Dendritic cell treated with granulocyte-macrophage colony-stimulating factor and Interleukin-4, amounts not matched to agents 40 ng/mL and 50 ng/mL, for 4 days (primary cell): ENCODE measurements at regions not wholly inside any gene's neighbourhood (a gene's known extent, or its start where the extent isn't known, plus 50 kb on each side); places are given as distances from the start of the nearest gene placed in this dataset.

Experiments used
- H3K27ac Mint-ChIP-seq: one replicate; pipeline ENCODE4 v1.8.0; 2022; ENCODE audit warnings: mild to moderate bottlenecking, mixed read lengths
- H3K27me3 Mint-ChIP-seq: one replicate; pipeline ENCODE4 v1.8.0; 2022; ENCODE audit warnings: mild to moderate bottlenecking, mixed read lengths
- H3K36me3 Mint-ChIP-seq: one replicate; pipeline ENCODE4 v1.8.0; 2022; ENCODE audit warnings: low read depth, mixed read lengths
- H3K4me1 Mint-ChIP-seq: one replicate; pipeline ENCODE4 v1.8.0; 2022; ENCODE audit warnings: low read depth, mixed read lengths
- H3K4me3 Mint-ChIP-seq: one replicate; pipeline ENCODE4 v1.8.0; 2022; ENCODE audit warnings: mild to moderate bottlenecking, moderate library complexity, mixed read lengths
- H3K9me3 Mint-ChIP-seq: one replicate; pipeline ENCODE4 v1.8.0; 2022; ENCODE audit warnings: mixed read lengths
- intact Hi-C: fragments of 100-400 bp; cut with micrococcal nuclease; formaldehyde crosslinking; loops from one replicate; pipeline ENCODE4 v1.15.0; 2022

GRCh38 chr6:154908723-154909122 lies 86.4 kb upstream of the TIAM2 start:
- Mint-ChIP-seq H3K27ac (no peak overlapping the region), H3K36me3 (peaks cover 9% of the 10 kb centered on the region), H3K4me1 (no peaks in the 10 kb centered on the region), H3K9me3 (no peaks in the 10 kb centered on the region), H3K27me3 (no peaks in the 10 kb centered on the region), H3K4me3 (no peak overlapping the region)
- intact Hi-C loops: no loop called here

- Mint-ChIP-seq H3K27me3 (no peaks in the 10 kb centered on the region), H3K27ac (no peak overlapping the region), H3K9me3 (no peaks in the 10 kb centered on the region), H3K36me3 (peaks cover 8% of the 10 kb centered on the region), H3K4me3 (no peak overlapping the region), H3K4me1 (no peaks in the 10 kb centered on the region)
- intact Hi-C loops: no loop called here
These were observed 85.8 kb upstream of the TIAM2 start for GRCh38 chr6:154909311-154909710.

- no peaks in the 10 kb centered on the region for H3K27me3 Mint-ChIP-seq
These were observed 85.3 kb upstream of the TIAM2 start for GRCh38 chr6:154909821-154910220.

GRCh38 chr6:154914288-154914687 lies 80.8 kb upstream of the TIAM2 start:
- intact Hi-C loops: no loop called here
- H3K27ac Mint-ChIP-seq: no peak overlapping the region
- H3K9me3 Mint-ChIP-seq: no peaks in the 10 kb centered on the region
- H3K36me3 Mint-ChIP-seq: peaks cover 5% of the 10 kb centered on the region
- peaks cover 5% of the 10 kb centered on the region for H3K4me1 Mint-ChIP-seq
- H3K27me3 Mint-ChIP-seq: no peaks in the 10 kb centered on the region
- H3K4me3 Mint-ChIP-seq: no peak overlapping the region

More at GRCh38 chr6:154909821-154910220, 85.3 kb upstream of the TIAM2 start:
- H3K9me3 Mint-ChIP-seq: no peaks in the 10 kb centered on the region
- H3K36me3 Mint-ChIP-seq: peaks cover 8% of the 10 kb centered on the region
- H3K4me3 Mint-ChIP-seq: no peak overlapping the region
- H3K4me1 Mint-ChIP-seq: no peaks in the 10 kb centered on the region
- intact Hi-C loops: no loop called here
- no peak overlapping the region for H3K27ac Mint-ChIP-seq

GRCh38 chr6:154916857-154917256 lies 78.3 kb upstream of the TIAM2 start:
- Mint-ChIP-seq H3K27ac (no peak overlapping the region), H3K36me3 (no peaks in the 10 kb centered on the region), H3K4me1 (peaks cover 12% of the 10 kb centered on the region), H3K9me3 (no peaks in the 10 kb centered on the region), H3K27me3 (no peaks in the 10 kb centered on the region), H3K4me3 (no peak overlapping the region)
- intact Hi-C loops: no loop called here

- Mint-ChIP-seq H3K27ac (no peak overlapping the region), H3K9me3 (no peaks in the 10 kb centered on the region), H3K27me3 (no peaks in the 10 kb centered on the region), H3K4me1 (peaks cover 13% of the 10 kb centered on the region), H3K36me3 (no peaks in the 10 kb centered on the region), H3K4me3 (no peak overlapping the region)
- intact Hi-C loops: no loop called here
These were observed 77.2 kb upstream of the TIAM2 start for GRCh38 chr6:154917941-154918340.

GRCh38 chr6:154919806-154920205 lies 75.3 kb upstream of the TIAM2 start:
- Mint-ChIP-seq H3K27me3 (no peaks in the 10 kb centered on the region), H3K27ac (no peak overlapping the region)

GRCh38 chr6:154920495-154921200 lies 74.5 kb upstream of the TIAM2 start:
- Mint-ChIP-seq H3K4me3 (no peak overlapping the region), H3K27me3 (no peaks in the 10 kb centered on the region), H3K27ac (no peak overlapping the region), H3K9me3 (no peaks in the 10 kb centered on the region), H3K36me3 (no peaks in the 10 kb centered on the region), H3K4me1 (peaks cover 13% of the 10 kb centered on the region)
- intact Hi-C loops: no loop called here

More at GRCh38 chr6:154919806-154920205, 75.3 kb upstream of the TIAM2 start:
- H3K9me3 Mint-ChIP-seq: no peaks in the 10 kb centered on the region
- intact Hi-C loops: no loop called here
- peaks cover 13% of the 10 kb centered on the region for H3K4me1 Mint-ChIP-seq
- no peaks in the 10 kb centered on the region for H3K36me3 Mint-ChIP-seq
- no peak overlapping the region for H3K4me3 Mint-ChIP-seq

GRCh38 chr6:154921482-154921881 lies 73.6 kb upstream of the TIAM2 start:
- intact Hi-C loops: no loop called here
- H3K36me3 Mint-ChIP-seq: no peaks in the 10 kb centered on the region
- no peaks in the 10 kb centered on the region for H3K9me3 Mint-ChIP-seq
- H3K4me3 Mint-ChIP-seq: no peak overlapping the region
- H3K27me3 Mint-ChIP-seq: no peaks in the 10 kb centered on the region
- no peak overlapping the region for H3K27ac Mint-ChIP-seq
- peaks cover 12% of the 10 kb centered on the region for H3K4me1 Mint-ChIP-seq

GRCh38 chr6:154923199-154923869 lies 71.8 kb upstream of the TIAM2 start:
- H3K36me3 Mint-ChIP-seq: no peaks in the 10 kb centered on the region
- H3K27me3 Mint-ChIP-seq: no peaks in the 10 kb centered on the region
- no peaks in the 10 kb centered on the region for H3K9me3 Mint-ChIP-seq
- no peak overlapping the region for H3K4me3 Mint-ChIP-seq
- peaks cover 8% of the 10 kb centered on the region for H3K4me1 Mint-ChIP-seq
- intact Hi-C loops: no loop called here
- H3K27ac Mint-ChIP-seq: no peak overlapping the region

- Mint-ChIP-seq H3K4me1 (peaks cover 8% of the 10 kb centered on the region), H3K4me3 (no peak overlapping the region), H3K27ac (no peak overlapping the region), H3K36me3 (no peaks in the 10 kb centered on the region), H3K9me3 (no peaks in the 10 kb centered on the region), H3K27me3 (no peaks in the 10 kb centered on the region)
- intact Hi-C loops: loop anchor here (5.0 kb wide), 1 partner anchor 327 kb away; no protein-coding TSS in a partner anchor
These were observed 70.0 kb upstream of the TIAM2 start for GRCh38 chr6:154925130-154925529.

GRCh38 chr6:154926366-154926765 lies 68.7 kb upstream of the TIAM2 start:
- Mint-ChIP-seq H3K4me3 (no peak overlapping the region), H3K4me1 (peaks cover 5% of the 10 kb centered on the region), H3K27ac (no peak overlapping the region), H3K27me3 (no peaks in the 10 kb centered on the region), H3K36me3 (no peaks in the 10 kb centered on the region), H3K9me3 (no peaks in the 10 kb centered on the region)
- intact Hi-C loops: loop anchor here (5.0 kb wide), 1 partner anchor 326 kb away; no protein-coding TSS in a partner anchor

GRCh38 chr6:154928325-154928922 lies 66.7 kb upstream of the TIAM2 start:
- H3K4me3 Mint-ChIP-seq: no peak overlapping the region
- H3K4me1 Mint-ChIP-seq: peaks cover 8% of the 10 kb centered on the region
- no peaks in the 10 kb centered on the region for H3K27me3 Mint-ChIP-seq
- H3K36me3 Mint-ChIP-seq: no peaks in the 10 kb centered on the region
- H3K9me3 Mint-ChIP-seq: no peaks in the 10 kb centered on the region
- intact Hi-C loops: loop anchor here (1.0 to 5.0 kb wide), 2 partner anchors 246 to 324 kb away; no protein-coding TSS in a partner anchor
- H3K27ac Mint-ChIP-seq: no peak overlapping the region

GRCh38 chr6:154930451-154930851 lies 64.7 kb upstream of the TIAM2 start:
- no peak overlapping the region for H3K27ac Mint-ChIP-seq

More at GRCh38 chr6:154930451-154930851, 64.7 kb upstream of the TIAM2 start:
- H3K27me3 Mint-ChIP-seq: no peaks in the 10 kb centered on the region
- no peaks in the 10 kb centered on the region for H3K9me3 Mint-ChIP-seq
- no peak overlapping the region for H3K4me3 Mint-ChIP-seq
- intact Hi-C loops: no loop called here
- H3K4me1 Mint-ChIP-seq: peaks cover 8% of the 10 kb centered on the region
- H3K36me3 Mint-ChIP-seq: no peaks in the 10 kb centered on the region
